ENCODE measurements at regions not wholly inside any gene's neighbourhood (a gene's known extent, or its start where the extent isn't known, plus 50 kb on each side); places are given as distances from the start of the nearest gene placed in this dataset.

- TF ChIP-seq CTCF (IDR thresholded peaks at IDR 0.05; ENCODE audit: control extremely low read depth, extremely low read depth) = no peak
- Histone ChIP-seq H3K4me1 (ENCODE audit: control insufficient read depth in 5 of 5, insufficient read depth in 5 of 5, low read length in 5 of 5) (peaks cover 0 to 8% (median 4%) of the 10 kb centered on the region in 5 donors), H3K9ac (ENCODE audit: insufficient read depth in 1 of 2, low read length in 2 of 2) (no peak overlapping the region), H3K27ac (ENCODE audit: low read depth in 1 of 2, low read length in 1 of 2) (no peak overlapping the region), H3K4me3 (no peak overlapping the region), H3K27me3 (ENCODE audit: control insufficient read depth in 3 of 3, insufficient read depth in 3 of 3, low read length in 2 of 3) (no peaks in the 10 kb centered on the region), H3K36me3 (ENCODE audit: control insufficient read depth in 4 of 4, insufficient read depth in 4 of 4, low read length in 4 of 4) (no peaks in the 10 kb centered on the region), H3K9me3 (ENCODE audit: control insufficient read depth in 4 of 4, insufficient read depth in 3 of 4, low read length in 3 of 4) (no peaks in the 10 kb centered on the region)
- ATAC-seq (ENCODE audit: insufficient read depth, low FRiP score) (no peak), DNase-seq (no peak)
- WGBS, 2 donors = 62 to 86% methylated on average over 2 of the region's 2 CpGs
Measured at GRCh38 chr5:125176005-125176390, 429.6 kb upstream of the ZNF608 start.

GRCh38 chr5:125177340-125177739 lies 430.9 kb upstream of the ZNF608 start:
- Histone ChIP-seq H3K4me1 (ENCODE audit: control insufficient read depth in 5 of 5, insufficient read depth in 5 of 5, low read length in 5 of 5) (peaks cover 0 to 8% (median 4%) of the 10 kb centered on the region in 5 donors), H3K9me3 (ENCODE audit: control insufficient read depth in 4 of 4, insufficient read depth in 3 of 4, low read length in 3 of 4) (no peaks in the 10 kb centered on the region), H3K27ac (ENCODE audit: low read depth in 1 of 2, low read length in 1 of 2) (no peak overlapping the region), H3K4me3 (no peak overlapping the region), H3K27me3 (ENCODE audit: control insufficient read depth in 3 of 3, insufficient read depth in 3 of 3, low read length in 2 of 3) (no peaks in the 10 kb centered on the region), H3K36me3 (ENCODE audit: control insufficient read depth in 4 of 4, insufficient read depth in 4 of 4, low read length in 4 of 4) (no peaks in the 10 kb centered on the region), H3K9ac (ENCODE audit: insufficient read depth in 1 of 2, low read length in 2 of 2) (no peak overlapping the region)
- DNase-seq (no peak), ATAC-seq (ENCODE audit: insufficient read depth, low FRiP score) (no peak)
- no peak for TF ChIP-seq CTCF (IDR thresholded peaks at IDR 0.05; ENCODE audit: control extremely low read depth, extremely low read depth)
- 84 to 89% methylated on average over 4 of the region's 4 CpGs for WGBS, 2 donors

- H3K4me1 ChIP-seq (ENCODE audit: control insufficient read depth in 5 of 5, insufficient read depth in 5 of 5, low read length in 5 of 5) = peaks cover 0 to 8% (median 4%) of the 10 kb centered on the region in 5 donors
- no peaks in the 10 kb centered on the region for H3K27me3 ChIP-seq (ENCODE audit: control insufficient read depth in 3 of 3, insufficient read depth in 3 of 3, low read length in 2 of 3)
- peaks cover 0 to under 1% (median 0%) of the 10 kb centered on the region in 4 donors for H3K9me3 ChIP-seq (ENCODE audit: control insufficient read depth in 4 of 4, insufficient read depth in 3 of 4, low read length in 3 of 4)
- no peak for ATAC-seq (ENCODE audit: insufficient read depth, low FRiP score)
- no peak overlapping the region for H3K4me3 ChIP-seq
- H3K27ac ChIP-seq (ENCODE audit: low read depth in 1 of 2, low read length in 1 of 2) = no peak overlapping the region
- no peak overlapping the region for H3K9ac ChIP-seq (ENCODE audit: insufficient read depth in 1 of 2, low read length in 2 of 2)
- no peaks in the 10 kb centered on the region for H3K36me3 ChIP-seq (ENCODE audit: control insufficient read depth in 4 of 4, insufficient read depth in 4 of 4, low read length in 4 of 4)
- no peak for DNase-seq
- TF ChIP-seq CTCF (IDR thresholded peaks at IDR 0.05; ENCODE audit: control extremely low read depth, extremely low read depth) = no peak
Measured at GRCh38 chr5:125179612-125180011, 433.2 kb upstream of the ZNF608 start.

GRCh38 chr5:125180231-125180829 lies 433.9 kb upstream of the ZNF608 start:
- Histone ChIP-seq H3K27ac (ENCODE audit: low read depth in 1 of 2, low read length in 1 of 2) (no peak overlapping the region), H3K4me1 (ENCODE audit: control insufficient read depth in 5 of 5, insufficient read depth in 5 of 5, low read length in 5 of 5) (peaks cover 0 to 8% (median 4%) of the 10 kb centered on the region in 5 donors), H3K36me3 (ENCODE audit: control insufficient read depth in 4 of 4, insufficient read depth in 4 of 4, low read length in 4 of 4) (no peaks in the 10 kb centered on the region), H3K9ac (ENCODE audit: insufficient read depth in 1 of 2, low read length in 2 of 2) (no peak overlapping the region), H3K9me3 (ENCODE audit: control insufficient read depth in 4 of 4, insufficient read depth in 3 of 4, low read length in 3 of 4) (peaks cover 0 to 3% (median 0%) of the 10 kb centered on the region in 4 donors), H3K27me3 (ENCODE audit: control insufficient read depth in 3 of 3, insufficient read depth in 3 of 3, low read length in 2 of 3) (no peaks in the 10 kb centered on the region), H3K4me3 (no peak overlapping the region)
- DNase-seq (peak in 1 of 3 donors; percentile 58), ATAC-seq (ENCODE audit: insufficient read depth, low FRiP score) (no peak)
- WGBS, 2 donors = 61 to 68% methylated on average over 2 of the region's 2 CpGs
- TF ChIP-seq CTCF (IDR thresholded peaks at IDR 0.05; ENCODE audit: control extremely low read depth, extremely low read depth) = no peak

Measured in lung (tissue), 11 donors.